GM06990 (cell line): ENCODE measurements at regions not wholly inside any gene's neighbourhood (a gene's known extent, or its start where the extent isn't known, plus 50 kb on each side); places are given as distances from the start of the nearest gene placed in this dataset.

ENCODE experiments used
- DNase-seq: peaks from one replicate; pipeline ENCODE4 v3.0.0-alpha.2; 2011; ENCODE audit not compliant: insufficient read length; ENCODE audit errors: extremely low read depth
- H3K27me3 ChIP-seq: replicated peaks from 2 replicates; pipeline ENCODE4 v1.6.0; 2011; ENCODE audit warnings: low read length; ENCODE audit not compliant: control insufficient read depth, insufficient read depth
- H3K36me3 ChIP-seq: 2 replicates; pipeline ENCODE4 v1.5.1; 2011; ENCODE audit warnings: low read length; ENCODE audit not compliant: control insufficient read depth, insufficient read depth
- H3K4me3 ChIP-seq: replicated peaks from 2 replicates; pipeline ENCODE4 v1.5.1; 2011; ENCODE audit warnings: low read depth, mild to moderate bottlenecking, control low read depth, low read length
- CTCF ChIP-seq: IDR thresholded peaks from 2 replicates; pipeline ENCODE4 v1.5.1; 2011; ENCODE audit warnings: low read length, control low read depth, mild to moderate bottlenecking, inconsistent platforms; ENCODE audit not compliant: insufficient read depth, poor library complexity, severe bottlenecking

- Histone ChIP-seq H3K4me3 (no peak overlapping the region), H3K36me3 (no peaks in the 10 kb centered on the region), H3K27me3 (no peaks in the 10 kb centered on the region; the same call in 1 of the 2 replicates)
- no peak for DNase-seq
- TF ChIP-seq CTCF = no peak
These were observed 61.7 kb upstream of the TEX51 start for GRCh38 chr2:126836761-126837679.

- no peaks in the 10 kb centered on the region; the same call in 1 of the 2 replicates for H3K27me3 ChIP-seq
- no peak overlapping the region for H3K4me3 ChIP-seq
- no peak for TF ChIP-seq CTCF
- no peaks in the 10 kb centered on the region for H3K36me3 ChIP-seq
- no peak for DNase-seq
These were observed 60.5 kb upstream of the TEX51 start for GRCh38 chr2:126837966-126838715.

GRCh38 chr2:126838716-126838985 lies 60.0 kb upstream of the TEX51 start:
- H3K4me3 ChIP-seq = no peak overlapping the region
- no peak for TF ChIP-seq CTCF
- H3K27me3 ChIP-seq = no peaks in the 10 kb centered on the region; the same call in 1 of the 2 replicates
- DNase-seq = no peak
- H3K36me3 ChIP-seq = no peaks in the 10 kb centered on the region

- no peaks in the 10 kb centered on the region for H3K36me3 ChIP-seq
- DNase-seq = no peak
- TF ChIP-seq CTCF = no peak
- H3K27me3 ChIP-seq = no peaks in the 10 kb centered on the region; the same call in 1 of the 2 replicates
- H3K4me3 ChIP-seq = no peak overlapping the region
These were observed 58.9 kb upstream of the TEX51 start for GRCh38 chr2:126839796-126840195.

- TF ChIP-seq CTCF = no peak
- H3K36me3 ChIP-seq = no peaks in the 10 kb centered on the region
- H3K27me3 ChIP-seq = no peaks in the 10 kb centered on the region; the same call in 1 of the 2 replicates
- no peak for DNase-seq
- no peak overlapping the region for H3K4me3 ChIP-seq
These were observed 55.6 kb upstream of the TEX51 start for GRCh38 chr2:126843081-126843480.
